Activated T-helper 17 cell treated with anti-CD3 and anti-CD28 coated beads, Interleukin-2, amount 50 U/mL, for 72 hours (primary cell): ENCODE measurements at regions not wholly inside any gene's neighbourhood (a gene's known extent, or its start where the extent isn't known, plus 50 kb on each side); places are given as distances from the start of the nearest gene placed in this dataset.

Experiments
- ATAC-seq: fragments of 150-1000 bp; cut with Tn5 transposase; replicated peaks from 2 replicates; pipeline ENCODE4 v1.10.0; 2021; ENCODE audit warnings: mild to moderate bottlenecking, moderate library complexity
- H3K27ac Mint-ChIP-seq: one replicate; pipeline ENCODE4 v1.8.0; 2022; ENCODE audit warnings: mixed read lengths
- H3K27me3 Mint-ChIP-seq: one replicate; pipeline ENCODE4 v1.8.0; 2022; ENCODE audit warnings: mixed read lengths
- H3K36me3 Mint-ChIP-seq: one replicate; pipeline ENCODE4 v1.8.0; 2022; ENCODE audit warnings: low read depth, mild to moderate bottlenecking, mixed read lengths
- H3K4me1 Mint-ChIP-seq: one replicate; pipeline ENCODE4 v1.8.0; 2022; ENCODE audit warnings: mixed read lengths
- H3K4me3 Mint-ChIP-seq: one replicate; pipeline ENCODE4 v1.8.0; 2022; ENCODE audit warnings: mild to moderate bottlenecking, mixed read lengths
- H3K9me3 Mint-ChIP-seq: one replicate; pipeline ENCODE4 v1.8.0; 2022; ENCODE audit warnings: mixed read lengths

- H3K4me3 Mint-ChIP-seq = no peak overlapping the region
- H3K27me3 Mint-ChIP-seq = peaks cover 3% of the 10 kb centered on the region
- no peaks in the 10 kb centered on the region for H3K36me3 Mint-ChIP-seq
- ATAC-seq = no peak
- H3K27ac Mint-ChIP-seq = no peak overlapping the region
- no peaks in the 10 kb centered on the region for H3K4me1 Mint-ChIP-seq
- H3K9me3 Mint-ChIP-seq = peaks cover 4% of the 10 kb centered on the region
These were observed 411.6 kb downstream of the ZNF521 start for GRCh38 chr18:24940416-24940815.

DNA sequence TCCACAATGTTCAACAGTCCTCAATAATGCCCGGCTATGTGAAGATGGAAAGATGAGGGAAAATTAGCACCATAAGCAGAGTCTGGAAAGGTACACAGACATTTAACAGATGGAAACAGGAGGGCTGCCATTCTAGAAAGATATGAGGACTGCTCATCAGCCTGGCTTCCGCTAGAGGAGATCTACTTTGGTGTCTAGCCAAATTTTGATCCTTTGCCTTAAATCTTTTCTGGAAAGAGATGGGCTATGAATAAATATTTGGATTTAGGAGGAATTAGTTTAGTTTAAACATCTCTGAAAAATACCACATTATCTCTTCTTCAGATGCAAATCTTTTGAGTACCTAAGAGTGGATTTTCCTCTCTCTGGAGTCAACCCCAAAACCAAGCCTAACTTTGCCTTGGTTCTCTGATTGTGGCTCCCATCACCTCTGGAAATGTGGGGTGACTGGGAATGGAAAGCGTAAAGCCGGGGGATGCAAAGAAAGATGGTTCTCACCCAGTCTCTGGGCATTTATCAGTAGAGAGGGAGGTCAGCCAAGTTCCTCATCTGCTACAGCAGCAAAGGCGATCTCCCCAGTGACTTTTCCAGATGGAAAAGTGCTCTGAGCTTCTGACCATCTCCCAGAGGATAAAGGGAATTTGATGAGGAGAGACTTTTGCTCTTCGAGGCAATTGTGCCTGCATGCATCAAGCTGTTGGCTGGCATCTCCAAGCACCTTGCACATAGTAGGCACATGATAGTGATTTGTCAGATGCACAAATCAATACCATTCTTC is 410.6 kb downstream of the ZNF521 start:
- no peaks in the 10 kb centered on the region for H3K4me1 Mint-ChIP-seq

GRCh38 chr18:24942144-24942543 is 409.8 kb downstream of the ZNF521 start:
- Mint-ChIP-seq H3K36me3 (no peaks in the 10 kb centered on the region), H3K9me3 (peaks cover 7% of the 10 kb centered on the region), H3K4me3 (no peak overlapping the region)

More for the DNA sequence above, 410.6 kb downstream of the ZNF521 start:
- no peaks in the 10 kb centered on the region for H3K36me3 Mint-ChIP-seq
- H3K4me3 Mint-ChIP-seq = no peak overlapping the region
- H3K9me3 Mint-ChIP-seq = peaks cover 7% of the 10 kb centered on the region
- peaks cover 3% of the 10 kb centered on the region for H3K27me3 Mint-ChIP-seq
- no peak for ATAC-seq
- no peak overlapping the region for H3K27ac Mint-ChIP-seq

DNA sequence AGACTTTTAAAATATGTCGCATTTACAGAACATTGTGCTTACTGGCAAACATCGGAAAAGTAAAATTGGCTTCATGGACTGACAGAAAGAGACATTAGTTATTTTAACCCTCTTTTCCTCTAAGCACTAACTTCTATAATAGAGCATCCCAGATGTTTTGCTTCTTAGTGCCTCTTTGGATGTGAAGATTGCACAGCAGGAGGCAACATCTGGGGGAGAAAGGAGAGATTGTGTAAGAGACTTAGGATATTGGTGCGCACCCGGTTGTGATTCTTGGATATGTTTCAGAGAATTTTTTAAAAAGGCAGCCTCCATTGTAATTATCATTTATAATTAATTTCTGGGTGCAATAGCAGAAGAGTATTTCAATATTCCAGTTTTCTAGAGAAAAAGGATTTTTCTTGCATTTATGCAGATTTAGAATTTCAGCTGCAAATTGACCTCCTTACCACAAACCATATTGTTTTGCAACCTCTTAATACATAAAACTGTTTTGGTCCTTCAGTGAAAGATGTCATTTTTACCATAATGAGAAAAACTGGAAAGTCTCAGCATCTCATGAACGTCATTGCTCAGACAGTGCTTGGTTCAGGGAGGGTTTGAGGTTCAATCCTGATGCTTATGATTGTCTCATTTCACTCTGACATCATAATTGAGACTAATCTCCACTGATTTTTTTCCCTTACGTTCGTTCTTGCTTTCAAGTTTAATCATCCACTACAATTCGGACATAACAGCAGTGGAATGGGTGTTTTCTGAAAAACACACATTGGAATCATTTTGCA is 404.3 kb downstream of the ZNF521 start:
- Mint-ChIP-seq H3K9me3 (peaks cover 7% of the 10 kb centered on the region), H3K36me3 (no peaks in the 10 kb centered on the region), H3K4me1 (no peaks in the 10 kb centered on the region), H3K4me3 (no peak overlapping the region), H3K27ac (no peak overlapping the region), H3K27me3 (no peaks in the 10 kb centered on the region)
- no peak for ATAC-seq

More at GRCh38 chr18:24942144-24942543, 409.8 kb downstream of the ZNF521 start:
- H3K27me3 Mint-ChIP-seq = peaks cover 3% of the 10 kb centered on the region
- ATAC-seq = no peak
- no peak overlapping the region for H3K27ac Mint-ChIP-seq
- H3K4me1 Mint-ChIP-seq = no peaks in the 10 kb centered on the region

DNA sequence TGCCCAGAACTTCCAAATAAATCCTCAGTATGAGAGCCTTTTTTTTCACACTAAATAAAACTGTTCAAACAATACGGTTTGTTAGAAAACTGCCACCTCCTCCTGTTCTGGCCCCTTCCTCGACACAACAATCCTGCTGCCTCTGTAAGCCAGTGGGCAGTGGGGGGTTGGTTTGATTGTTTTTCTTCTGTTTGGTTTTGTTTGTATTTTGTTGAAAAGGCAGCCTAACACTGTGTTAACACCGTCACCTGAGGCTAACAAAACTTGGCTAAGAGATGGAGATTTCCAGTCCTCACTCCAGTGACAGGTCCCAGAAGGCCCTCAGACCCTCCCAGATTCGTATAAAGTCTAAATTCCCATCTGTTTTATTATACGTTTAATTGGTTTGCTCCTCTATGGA is 402.1 kb downstream of the ZNF521 start:
- H3K27me3 Mint-ChIP-seq = no peaks in the 10 kb centered on the region
- no peaks in the 10 kb centered on the region for H3K4me1 Mint-ChIP-seq
- H3K36me3 Mint-ChIP-seq = no peaks in the 10 kb centered on the region
- H3K9me3 Mint-ChIP-seq = peaks cover 3% of the 10 kb centered on the region
- H3K4me3 Mint-ChIP-seq = no peak overlapping the region
- no peak overlapping the region for H3K27ac Mint-ChIP-seq
- ATAC-seq = no peak

- Mint-ChIP-seq H3K36me3 (no peaks in the 10 kb centered on the region), H3K27me3 (no peaks in the 10 kb centered on the region), H3K9me3 (no peaks in the 10 kb centered on the region), H3K27ac (no peak overlapping the region), H3K4me1 (no peaks in the 10 kb centered on the region), H3K4me3 (no peak overlapping the region)
- ATAC-seq = no peak
These were observed 397.6 kb downstream of the ZNF521 start for GRCh38 chr18:24954341-24954740.

GRCh38 chr18:24958001-24958400 is 394.0 kb downstream of the ZNF521 start:
- Mint-ChIP-seq H3K27me3 (peaks cover 2% of the 10 kb centered on the region), H3K4me1 (no peaks in the 10 kb centered on the region), H3K27ac (no peak overlapping the region), H3K4me3 (no peak overlapping the region), H3K36me3 (no peaks in the 10 kb centered on the region), H3K9me3 (no peaks in the 10 kb centered on the region)
- ATAC-seq = no peak

DNA sequence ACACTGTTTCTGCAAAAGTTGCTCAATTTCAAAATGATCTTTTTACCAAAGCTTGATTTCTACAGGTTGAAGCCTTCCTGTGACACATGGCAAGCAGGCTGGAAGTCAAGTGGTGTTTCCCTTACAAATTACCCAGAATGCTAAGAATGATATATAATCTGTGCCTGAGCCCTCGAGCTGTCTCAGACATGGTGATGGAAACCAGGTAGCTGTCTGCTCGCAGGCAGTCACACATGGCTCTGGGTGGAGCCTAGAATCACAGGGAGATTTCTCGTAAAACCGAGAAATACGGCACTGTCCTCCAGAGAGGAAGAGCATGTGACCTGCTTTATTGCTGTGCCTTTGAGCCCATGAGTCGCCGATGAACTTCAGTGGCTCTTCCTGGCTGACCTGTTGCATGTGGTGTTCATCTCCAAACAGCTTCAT is 392.9 kb downstream of the ZNF521 start:
- ATAC-seq = no peak
- peaks cover 5% of the 10 kb centered on the region for H3K9me3 Mint-ChIP-seq
- no peak overlapping the region for H3K4me3 Mint-ChIP-seq
- peaks cover 2% of the 10 kb centered on the region for H3K27me3 Mint-ChIP-seq
- H3K36me3 Mint-ChIP-seq = no peaks in the 10 kb centered on the region
- H3K27ac Mint-ChIP-seq = no peak overlapping the region
- H3K4me1 Mint-ChIP-seq = no peaks in the 10 kb centered on the region

DNA sequence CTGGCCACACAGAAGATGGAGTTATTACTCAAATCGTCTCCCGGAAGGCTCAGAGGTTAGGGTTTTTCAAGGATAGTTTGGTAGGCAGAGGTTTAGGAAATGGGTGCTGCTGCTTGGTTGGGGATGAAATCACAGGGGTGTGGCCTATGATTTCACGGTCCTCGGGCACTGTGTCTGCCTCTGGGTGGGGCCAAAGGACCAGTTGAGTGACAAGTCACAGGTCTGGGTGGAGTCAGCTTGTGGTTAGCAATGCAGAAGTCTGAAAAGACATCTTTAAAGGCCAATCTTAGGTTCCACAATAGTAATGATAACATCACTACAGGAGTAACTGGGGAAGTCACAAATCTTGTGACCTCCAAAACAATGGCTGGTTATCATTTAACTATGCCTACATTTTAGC is 387.8 kb downstream of the ZNF521 start:
- ATAC-seq = no peak
- peaks cover 7% of the 10 kb centered on the region for H3K9me3 Mint-ChIP-seq
- no peak overlapping the region for H3K27ac Mint-ChIP-seq
- H3K36me3 Mint-ChIP-seq = no peaks in the 10 kb centered on the region
- H3K4me1 Mint-ChIP-seq = no peaks in the 10 kb centered on the region
- H3K4me3 Mint-ChIP-seq = no peak overlapping the region
- peaks cover 2% of the 10 kb centered on the region for H3K27me3 Mint-ChIP-seq

GRCh38 chr18:24968238-24968775 is 383.7 kb downstream of the ZNF521 start:
- Mint-ChIP-seq H3K27me3 (no peaks in the 10 kb centered on the region), H3K36me3 (no peaks in the 10 kb centered on the region), H3K27ac (no peak overlapping the region), H3K4me3 (no peak overlapping the region), H3K9me3 (peaks cover 7% of the 10 kb centered on the region), H3K4me1 (no peaks in the 10 kb centered on the region)
- ATAC-seq = no peak

- no peak for ATAC-seq
- H3K4me1 Mint-ChIP-seq = no peaks in the 10 kb centered on the region
- H3K27me3 Mint-ChIP-seq = no peaks in the 10 kb centered on the region
- no peaks in the 10 kb centered on the region for H3K36me3 Mint-ChIP-seq
- no peak overlapping the region for H3K27ac Mint-ChIP-seq
- H3K4me3 Mint-ChIP-seq = no peak overlapping the region
- no peaks in the 10 kb centered on the region for H3K9me3 Mint-ChIP-seq
These were observed 379.4 kb downstream of the ZNF521 start for GRCh38 chr18:24972577-24972976.

GRCh38 chr18:24974431-24974830 is 377.5 kb downstream of the ZNF521 start:
- no peaks in the 10 kb centered on the region for H3K4me1 Mint-ChIP-seq
- H3K9me3 Mint-ChIP-seq = no peaks in the 10 kb centered on the region
- H3K36me3 Mint-ChIP-seq = no peaks in the 10 kb centered on the region
- H3K4me3 Mint-ChIP-seq = no peak overlapping the region
- no peak for ATAC-seq
- H3K27ac Mint-ChIP-seq = no peak overlapping the region
- peaks cover 3% of the 10 kb centered on the region for H3K27me3 Mint-ChIP-seq

GRCh38 chr18:24975496-24976372 is 376.2 kb downstream of the ZNF521 start:
- Mint-ChIP-seq H3K4me1 (no peaks in the 10 kb centered on the region), H3K27me3 (peaks cover 3% of the 10 kb centered on the region), H3K27ac (no peak overlapping the region), H3K36me3 (no peaks in the 10 kb centered on the region), H3K4me3 (no peak overlapping the region), H3K9me3 (no peaks in the 10 kb centered on the region)
- ATAC-seq = no peak

DNA sequence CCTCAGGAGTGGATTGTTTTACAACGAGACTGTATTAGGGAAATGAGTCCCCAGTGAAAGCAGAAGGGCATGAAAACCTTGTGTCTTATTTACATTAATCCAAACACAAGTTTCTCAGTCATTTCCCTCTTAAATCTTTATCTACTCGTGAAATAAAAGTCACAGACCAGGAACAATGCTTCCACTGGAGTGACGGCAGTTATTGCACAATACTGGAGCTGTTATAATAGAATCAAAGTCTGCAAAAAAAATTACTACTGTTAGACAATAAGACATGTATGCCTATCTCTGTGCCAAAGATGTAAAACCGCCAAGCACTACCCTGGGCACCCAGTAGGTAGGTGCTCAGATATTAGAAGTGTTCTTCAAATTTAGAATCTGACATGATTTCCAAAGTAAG is 375.5 kb downstream of the ZNF521 start:
- Mint-ChIP-seq H3K36me3 (no peaks in the 10 kb centered on the region), H3K27me3 (peaks cover 3% of the 10 kb centered on the region), H3K4me3 (no peak overlapping the region), H3K27ac (no peak overlapping the region), H3K9me3 (no peaks in the 10 kb centered on the region), H3K4me1 (no peaks in the 10 kb centered on the region)
- no peak for ATAC-seq
